Loucy (cell line): ENCODE measurements at regions not wholly inside any gene's neighbourhood (a gene's known extent, or its start where the extent isn't known, plus 50 kb on each side); places are given as distances from the start of the nearest gene placed in this dataset.

Experiments used
- H2AFZ ChIP-seq: fragments of 200-600 bp; sonication (generic); 2 replicates; pipeline ENCODE4 v1.6.0; 2016; ENCODE audit warnings: antibody characterized with exemption, mild to moderate bottlenecking, low read length, moderate library complexity
- H3F3A ChIP-seq: fragments of 200-600 bp; 2 replicates; pipeline ENCODE4 v1.6.0; 2016; ENCODE audit warnings: antibody characterized with exemption, low read depth, mild to moderate bottlenecking
- H3K27me3 ChIP-seq: fragments of 200-600 bp; sonication (generic); 2 replicates; pipeline ENCODE4 v1.6.1; 2014; ENCODE audit warnings: low read length, mild to moderate bottlenecking; ENCODE audit not compliant: insufficient read depth, poor library complexity, severe bottlenecking
- H3K36me3 ChIP-seq: fragments of 200-600 bp; sonication (generic); 2 replicates; pipeline ENCODE4 v1.6.1; 2016; ENCODE audit warnings: low read length; ENCODE audit not compliant: insufficient read depth
- H3K4me1 ChIP-seq: fragments of 200-600 bp; sonication (generic); 2 replicates; pipeline ENCODE4 v1.5.1; 2014; ENCODE audit warnings: low read length, mild to moderate bottlenecking; ENCODE audit not compliant: insufficient read depth, poor library complexity, severe bottlenecking
- H3K4me2 ChIP-seq: fragments of 200-600 bp; sonication (generic); 2 replicates; pipeline ENCODE4 v1.6.0; 2014; ENCODE audit warnings: antibody characterized with exemption, low read length, low read depth, mild to moderate bottlenecking; ENCODE audit not compliant: poor library complexity, severe bottlenecking
- H3K4me3 ChIP-seq: fragments of 200-600 bp; sonication (generic); 2 replicates; pipeline ENCODE4 v1.5.1; 2014; ENCODE audit warnings: low read length, mild to moderate bottlenecking, mixed read lengths; ENCODE audit not compliant: poor library complexity, severe bottlenecking
- H3K79me2 ChIP-seq: fragments of 200-600 bp; sonication (generic); 2 replicates; pipeline ENCODE4 v1.6.1; 2014; ENCODE audit warnings: low read length; ENCODE audit not compliant: insufficient read depth
- H3K9ac ChIP-seq: fragments of 200-600 bp; sonication (generic); 2 replicates; pipeline ENCODE4 v1.6.0; 2014; ENCODE audit warnings: mild to moderate bottlenecking, low read depth, low read length, moderate library complexity; ENCODE audit not compliant: poor library complexity, severe bottlenecking
- H3K9me2 ChIP-seq: fragments of 200-600 bp; sonication (generic); replicated peaks from 2 replicates; pipeline ENCODE4 v1.6.1; 2016; ENCODE audit warnings: low read depth, low read length, mixed read lengths
- H3K9me3 ChIP-seq: fragments of 200-600 bp; sonication (generic); 2 replicates; pipeline ENCODE4 v1.6.1; 2014; ENCODE audit warnings: mild to moderate bottlenecking, antibody characterized with exemption, low read length, low read depth; ENCODE audit not compliant: insufficient read depth
- H4K20me1 ChIP-seq: fragments of 200-600 bp; sonication (generic); 2 replicates; pipeline ENCODE4 v1.6.0; 2014; ENCODE audit warnings: antibody characterized with exemption, low read length, mild to moderate bottlenecking; ENCODE audit not compliant: insufficient read depth, poor library complexity, severe bottlenecking
- CTCF ChIP-seq: fragments of 200-600 bp; sonication (generic); conservative IDR thresholded peaks from 2 replicates; pipeline ENCODE4 v1.5.1; 2014; ENCODE audit warnings: mild to moderate bottlenecking, antibody characterized with exemption, low read length
- EZH2phosphoT487 ChIP-seq: fragments of 200-600 bp; IDR thresholded peaks from 2 replicates; pipeline ENCODE4 v1.6.1; 2018; ENCODE audit warnings: antibody characterized with exemption, mild to moderate bottlenecking, moderate library complexity, borderline replicate concordance

DNA sequence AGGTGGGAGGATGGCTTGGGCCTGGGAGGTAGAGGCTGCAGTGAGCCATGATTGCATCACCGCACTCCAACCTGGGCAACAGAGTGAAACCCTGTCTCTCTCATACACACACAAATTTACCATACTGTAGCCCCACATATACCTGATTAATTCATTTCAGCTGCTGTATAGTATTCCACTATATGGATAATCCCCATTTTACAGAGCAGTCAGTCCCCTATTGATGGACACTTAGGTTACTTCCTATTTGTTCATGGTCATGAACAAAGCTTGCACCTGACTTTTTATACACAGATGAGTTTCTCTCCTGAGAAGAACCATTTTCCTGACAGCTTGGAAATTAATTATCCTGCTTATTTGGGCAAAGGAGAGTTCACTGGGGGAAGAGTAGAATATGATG, 59.2 kb downstream of the EMX2 start:
- no peaks in the 10 kb centered on the region for H3K27me3 ChIP-seq
- H3K4me2 ChIP-seq, result no peak overlapping the region

DNA sequence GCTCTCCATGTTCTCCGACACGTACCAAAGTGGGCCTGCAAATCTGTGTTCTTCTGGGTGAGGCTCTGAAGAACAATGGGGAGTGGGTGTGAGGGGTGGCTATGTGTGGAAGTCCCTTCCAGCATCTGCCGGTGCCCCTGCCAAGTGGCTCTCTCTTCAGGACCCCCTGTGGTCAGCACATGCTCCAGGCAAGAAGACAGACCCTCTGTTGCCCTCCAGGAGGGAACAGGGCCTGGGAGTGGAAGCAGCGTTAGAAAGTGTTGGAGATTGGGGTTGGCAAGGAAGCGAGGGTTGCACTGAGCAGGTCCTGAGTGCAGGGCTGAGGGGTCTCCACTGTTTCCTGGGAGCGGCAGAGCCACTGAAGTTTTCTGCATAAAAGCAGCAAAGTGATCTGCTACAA, 60.5 kb downstream of the EMX2 start:
- H3K27me3 ChIP-seq, result no peaks in the 10 kb centered on the region
- H3K9me3 ChIP-seq, result no peaks in the 10 kb centered on the region
- H3K9me2 ChIP-seq, result no peaks in the 10 kb centered on the region
- H3K4me1 ChIP-seq, result no peaks in the 10 kb centered on the region
- H3K36me3 ChIP-seq, result no peaks in the 10 kb centered on the region
- H3K9ac ChIP-seq, result no peak overlapping the region
- no peak overlapping the region for H3K4me2 ChIP-seq
- TF ChIP-seq EZH2phosphoT487 (no peak), CTCF (no peak)
- no peaks in the 10 kb centered on the region for H3F3A ChIP-seq
- no peak overlapping the region for H2AFZ ChIP-seq
- no peak overlapping the region for H3K4me3 ChIP-seq
- H3K79me2 ChIP-seq, result no peaks in the 10 kb centered on the region
- H4K20me1 ChIP-seq, result no peaks in the 10 kb centered on the region

More for the DNA sequence above, 59.2 kb downstream of the EMX2 start:
- no peaks in the 10 kb centered on the region for H3K9me3 ChIP-seq
- no peaks in the 10 kb centered on the region for H3F3A ChIP-seq
- no peaks in the 10 kb centered on the region for H3K36me3 ChIP-seq
- H4K20me1 ChIP-seq, result no peaks in the 10 kb centered on the region
- no peaks in the 10 kb centered on the region for H3K79me2 ChIP-seq
- H3K4me1 ChIP-seq, result no peaks in the 10 kb centered on the region
- no peak overlapping the region for H3K4me3 ChIP-seq
- TF ChIP-seq EZH2phosphoT487 (no peak), CTCF (no peak)
- no peaks in the 10 kb centered on the region for H3K9me2 ChIP-seq
- H3K9ac ChIP-seq, result no peak overlapping the region
- no peak overlapping the region for H2AFZ ChIP-seq

DNA sequence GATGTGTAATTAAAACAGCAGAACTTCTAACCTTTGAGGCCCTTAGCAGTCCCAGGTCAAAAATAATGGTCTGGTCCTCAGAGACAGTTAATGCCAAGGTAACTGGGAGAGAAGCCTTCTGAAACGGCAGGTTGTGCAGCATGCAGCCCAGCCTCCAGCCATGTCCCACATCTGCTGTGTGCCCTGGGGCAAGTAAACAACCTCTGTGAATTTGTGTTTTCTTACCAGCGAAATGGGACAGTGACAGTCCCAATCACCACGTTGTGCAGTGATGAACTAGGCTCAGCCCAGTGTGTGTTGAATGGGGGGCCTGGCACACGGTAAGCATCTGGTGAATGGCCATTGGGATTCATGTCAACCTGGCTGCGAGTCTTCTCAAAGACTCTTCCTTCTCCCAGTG, 61.2 kb downstream of the EMX2 start:
- no peaks in the 10 kb centered on the region for H3K9me2 ChIP-seq
- H3K36me3 ChIP-seq, result no peaks in the 10 kb centered on the region
- H3K9me3 ChIP-seq, result no peaks in the 10 kb centered on the region
- TF ChIP-seq CTCF (no peak), EZH2phosphoT487 (no peak)
- H3K9ac ChIP-seq, result no peak overlapping the region
- no peak overlapping the region for H2AFZ ChIP-seq
- H3K4me2 ChIP-seq, result no peak overlapping the region
- no peaks in the 10 kb centered on the region for H3K27me3 ChIP-seq
- H3F3A ChIP-seq, result no peaks in the 10 kb centered on the region
- no peak overlapping the region for H3K4me3 ChIP-seq
- H3K79me2 ChIP-seq, result no peaks in the 10 kb centered on the region
- no peaks in the 10 kb centered on the region for H4K20me1 ChIP-seq
- no peaks in the 10 kb centered on the region for H3K4me1 ChIP-seq
